K562 (cell line): ENCODE measurements at regions not wholly inside any gene's neighbourhood (a gene's known extent, or its start where the extent isn't known, plus 50 kb on each side); places are given as distances from the start of the nearest gene placed in this dataset.

Source experiments
- ATAC-seq: fragments of 200-7000 bp; cut with Tn5 transposase; 3 replicates; pipeline ENCODE4 v1.9.1; 2020; ENCODE audit warnings: moderate library complexity
- BruUV-seq: library from RNA; stranded (reverse); fragments of 400-500 nt; replicated peaks from 2 replicates; lab custom pipeline; 2021; lab: Mats Ljungman, UMichigan
- CTCF ChIA-PET: fragments of 300-600 bp; formaldehyde crosslinking; extraction: SDS; loops from one replicate; lab custom pipeline; 2021; ENCODE audit warnings: low intra/inter-chr PET ratio; lab: Yijun Ruan, JAX
- POLR2A ChIA-PET: fragments of 300-600, 350-650 bp; sonication (Branson Sonifier 250); formaldehyde crosslinking; extraction: SDS; loops from one replicate; lab custom pipeline; 2021; ENCODE audit warnings: antibody characterized with exemption, inconsistent platforms; lab: Yijun Ruan, JAX
- DNase-seq, 4 experiments: peaks; one replicate each; pipeline versions ENCODE4 v3.0.0 to v3.0.0-alpha.2; 2011 to 2018; ENCODE audit warnings: low spot score in 3 of 4, mixed read lengths in 3 of 4; ENCODE audit errors: extremely low read depth in 1 of 4
- FAIRE-seq: peaks from 2 replicates; lab custom pipeline; 2011; peaks lifted over from hg19 to GRCh38; lab: Jason Lieb, UNC
- H2AFZ ChIP-seq: 2 replicates; pipeline ENCODE4 v1.6.0; 2011; ENCODE audit warnings: low read depth, low read length, control low read depth, inconsistent platforms
- H3K27ac ChIP-seq: fragments of 200-600 bp; 3 replicates; pipeline ENCODE4 v1.8.0; 2011; ENCODE audit warnings: low read depth, mild to moderate bottlenecking, control low read depth, inconsistent platforms, low read length, moderate library complexity, mixed read lengths; ENCODE audit errors: extremely low read depth
- H3K27me3 ChIP-seq, 2 experiments: fragments of 300-600 bp in 1 of 2; 2 replicates in 1 of 2; 3 replicates in 1 of 2; pipeline versions ENCODE4 v1.6.0 to v1.8.0; 2011; ENCODE audit warnings: inconsistent platforms in 2 of 2, low read length in 2 of 2, mild to moderate bottlenecking in 1 of 2, mixed read lengths in 1 of 2, moderate library complexity in 1 of 2; ENCODE audit not compliant: control insufficient read depth in 2 of 2, insufficient read depth in 2 of 2
- H3K36me3 ChIP-seq: fragments of 300-600 bp; 3 replicates; pipeline ENCODE4 v1.8.0; 2011; ENCODE audit warnings: mild to moderate bottlenecking, low read length, inconsistent platforms; ENCODE audit not compliant: control insufficient read depth, insufficient read depth
- H3K4me1 ChIP-seq, 2 experiments: fragments of 200-600 bp in 1 of 2; replicated peaks in 1 of 2; 2 replicates in 1 of 2; 3 replicates in 1 of 2; pipeline versions ENCODE4 v1.5.1 to v1.8.0; 2011; ENCODE audit warnings: inconsistent platforms in 2 of 2, low read length in 2 of 2, mild to moderate bottlenecking in 1 of 2, mixed read lengths in 1 of 2, moderate library complexity in 1 of 2; ENCODE audit not compliant: control insufficient read depth in 2 of 2, insufficient read depth in 2 of 2
- H3K4me2 ChIP-seq: 2 replicates; pipeline ENCODE4 v1.6.1; 2011; ENCODE audit warnings: low read length, control low read depth, inconsistent platforms, mixed read lengths; ENCODE audit not compliant: insufficient read depth
- H3K4me3 ChIP-seq: fragments of 200-600 bp; sonication (generic), shearing (Covaris generic); 2 replicates; pipeline ENCODE4 v1.5.1; 2016; ENCODE audit warnings: control low read depth, inconsistent platforms
- H3K79me2 ChIP-seq: fragments of 200-600 bp; 3 replicates; pipeline ENCODE4 v1.8.0; 2011; ENCODE audit warnings: low read length, inconsistent platforms; ENCODE audit not compliant: control insufficient read depth, insufficient read depth
- H3K9ac ChIP-seq, 2 experiments: 2 replicates each; pipeline versions ENCODE4 v1.6.0 to v1.6.1; 2011; ENCODE audit warnings: low read depth in 2 of 2, low read length in 2 of 2, control low read depth in 1 of 2, inconsistent platforms in 1 of 2, mild to moderate bottlenecking in 1 of 2, mixed read lengths in 1 of 2; ENCODE audit not compliant: insufficient read depth in 1 of 2
- H3K9me1 ChIP-seq: one replicate; pipeline ENCODE4 v1.6.0; 2011; ENCODE audit warnings: inconsistent platforms, mild to moderate bottlenecking, low read length, moderate library complexity; ENCODE audit not compliant: control insufficient read depth, insufficient read depth
- H3K9me3 ChIP-seq: replicated peaks from 2 replicates; pipeline ENCODE4 v1.5.1; 2011; ENCODE audit warnings: low read depth, low read length, inconsistent platforms; ENCODE audit not compliant: control insufficient read depth, insufficient read depth
- H4K20me1 ChIP-seq: replicated peaks from 2 replicates; pipeline ENCODE4 v1.6.1; 2011; ENCODE audit warnings: low read length, inconsistent platforms, mixed read lengths; ENCODE audit not compliant: control insufficient read depth, insufficient read depth
- BHLHE40 ChIP-seq: IDR thresholded peaks from 2 replicates; pipeline ENCODE4 v1.6.1; 2011; ENCODE audit warnings: low read length, improper control_type of control experiment
- CREBBP ChIP-seq: IDR thresholded peaks from one replicate; pipeline ENCODE4 v1.6.1; 2012; ENCODE audit warnings: low read depth, mild to moderate bottlenecking, control low read depth, inconsistent platforms, low read length
- FOXA1 ChIP-seq: fragments of 450-650 bp; IDR thresholded peaks from 2 replicates; pipeline ENCODE4 v1.6.1; 2016; ENCODE audit warnings: mild to moderate bottlenecking, borderline replicate concordance
- FOXP1 ChIP-seq: sonication (generic); formaldehyde crosslinking; IDR thresholded peaks from 2 replicates; pipeline ENCODE4 v1.8.0; 2022; ENCODE audit warnings: mild to moderate bottlenecking, missing genetic modification reagents
- IFI16 ChIP-seq: fragments of 250-450 bp; sonication (Bioruptor Pico); IDR thresholded peaks from 2 replicates; pipeline ENCODE4 v2.1.2; 2022; ENCODE audit warnings: mild to moderate bottlenecking, inconsistent platforms
- MED1 ChIP-seq: sonication (generic); formaldehyde crosslinking; IDR thresholded peaks from 2 replicates; pipeline ENCODE4 v1.8.1; 2023; ENCODE audit warnings: missing genetic modification reagents, borderline replicate concordance
- MEIS2 ChIP-seq: fragments of 450-650 bp; IDR thresholded peaks from 2 replicates; pipeline ENCODE4 v1.6.1; 2014; ENCODE audit warnings: mild to moderate bottlenecking; ENCODE audit not compliant: partially characterized antibody
- MXD1 ChIP-seq: fragments of 250-450 bp; sonication (Bioruptor Pico); IDR thresholded peaks from 2 replicates; pipeline ENCODE4 v1.8.0; 2021; ENCODE audit warnings: borderline replicate concordance, mild to moderate bottlenecking, moderate library complexity; ENCODE audit not compliant: poor library complexity, severe bottlenecking
- STAG1 ChIP-seq: sonication (generic); formaldehyde crosslinking; IDR thresholded peaks from 2 replicates; pipeline ENCODE4 v1.5.0; 2020; ENCODE audit warnings: missing genetic modification reagents, borderline replicate concordance
- TCFL5 ChIP-seq: fragments of 250-450 bp; sonication (Bioruptor Pico); conservative IDR thresholded peaks from 2 replicates; pipeline ENCODE4 v1.6.1; 2021; ENCODE audit warnings: mild to moderate bottlenecking, moderate library complexity, matching md5 sums
- WGBS: fragments of 100-300 bp; shearing (Covaris generic); methylation state at CpG from one replicate; pipeline ENCODE4 v1.1.6; 2016; ENCODE audit warnings: low coverage, mixed read lengths; ENCODE audit not compliant: insufficient coverage; ENCODE audit errors: missing lambda C conversion rate; 5-methylcytosine and 5-hydroxymethylcytosine counted together
- in situ Hi-C: fragments of 300-500 bp; cut with MboI; formaldehyde crosslinking; loops from 4 replicates; pipeline ENCODE4 v1.15.0; 2018; ENCODE audit warnings: inconsistent platforms, mixed read lengths
- intact Hi-C: fragments of 100-400 bp; cut with micrococcal nuclease; formaldehyde crosslinking; loops from 2 replicates; pipeline ENCODE4 v1.14.2; 2022
- TF ChIP-seq, protein P1 (sequence below), 2 experiments: fragments of 200-800 bp in 1 of 2; sonication (Bioruptor generic) in 1 of 2; sonication (generic) in 1 of 2; formaldehyde crosslinking in 1 of 2; IDR thresholded peaks in 1 of 2; conservative IDR thresholded peaks in 1 of 2; 2 replicates each; pipeline versions ENCODE4 v1.5.0 to v1.6.1; 2016 to 2020; ENCODE audit warnings: missing compliant biosample characterization in 1 of 2, missing genetic modification characterization in 1 of 2, missing genetic modification reagents in 1 of 2

DNA sequence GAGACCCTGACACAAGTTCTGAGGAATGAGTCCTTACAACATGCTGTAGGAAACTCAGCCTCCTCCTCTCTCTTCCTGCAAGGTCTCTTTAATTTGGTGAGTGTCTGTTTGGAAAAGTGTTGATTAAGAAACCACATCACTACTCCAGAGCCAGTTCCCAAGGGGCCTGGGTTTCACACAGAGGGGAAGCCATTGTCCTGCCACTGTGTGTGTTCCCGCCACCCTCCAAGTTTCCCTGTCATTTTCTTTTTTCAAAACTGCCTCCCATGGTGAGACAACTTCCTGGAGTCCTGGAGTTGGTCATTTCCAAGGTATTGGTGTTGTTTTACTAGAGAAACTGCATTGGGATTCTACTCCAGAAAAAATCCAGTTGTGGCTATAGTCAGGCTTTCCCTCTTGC is 232.0 kb upstream of the PARD3B start:
- POLR2A ChIA-PET: interaction anchor here (0.7 kb wide), 1 partner anchor 268 kb away, joined by 3 read pairs; no protein-coding TSS in a partner anchor
- TF ChIP-seq STAG1 (CRISPR knock-in tag) (no peak), FOXP1 (CRISPR knock-in tag) (no peak), CREBBP (no peak), BHLHE40 (no peak)
- Histone ChIP-seq H3K4me2 (no peak overlapping the region), H4K20me1 (no peaks in the 10 kb centered on the region), H3K9me1 (no peaks in the 10 kb centered on the region), H3K4me1 (no peaks in the 10 kb centered on the region), H3K9ac (no peak overlapping the region), H3K36me3 (no peaks in the 10 kb centered on the region), H3K27me3 (0 out of 5 replicates have a peak, but pooled peaks cover 2 to 4% of the 10 kb centered on the region in 2 experiments), H2AFZ (no peak overlapping the region), H3K27ac (no peak overlapping the region), H3K4me3 (no peak overlapping the region), H3K79me2 (no peaks in the 10 kb centered on the region), H3K9me3 (no peaks in the 10 kb centered on the region)
- CTCF ChIA-PET: no interaction called here
- ATAC-seq (no peak), DNase-seq (no peak), FAIRE-seq (no peak)
- intact Hi-C loops: no loop called here
- no TSS peak for BruUV-seq
- in situ Hi-C loops: loop anchor here (25.0 kb wide), 1 partner anchor 1624 kb away; no protein-coding TSS in a partner anchor
- 0% methylated on average over 1 of the region's 1 CpG for WGBS

DNA sequence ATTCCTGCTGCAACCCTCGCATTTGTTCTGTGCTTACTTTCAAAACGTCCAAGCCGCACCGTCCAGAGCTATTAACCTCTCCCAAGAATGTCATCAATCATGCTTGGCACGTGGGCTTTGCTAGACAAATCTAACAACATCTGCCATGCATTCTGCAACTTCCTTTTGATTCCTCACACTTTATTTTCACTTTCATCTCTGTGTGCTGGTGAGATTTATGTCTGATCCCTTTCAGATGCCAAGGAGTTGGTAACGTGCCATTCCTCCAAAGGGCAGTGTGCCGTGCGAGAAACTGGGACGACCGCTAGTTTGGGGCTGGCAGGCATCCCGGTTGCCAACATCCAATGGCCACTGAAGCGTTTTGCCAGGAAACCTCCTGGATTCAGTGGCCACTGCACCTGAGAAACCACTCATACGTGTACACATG is 230.0 kb upstream of the PARD3B start:
- Histone ChIP-seq H3K4me1 (no peaks in the 10 kb centered on the region), H3K9me3 (no peaks in the 10 kb centered on the region), H3K27me3 (0 out of 5 replicates have a peak, but pooled peaks cover 2 to 4% of the 10 kb centered on the region in 2 experiments), H3K79me2 (no peaks in the 10 kb centered on the region), H4K20me1 (no peaks in the 10 kb centered on the region), H3K4me2 (no peak overlapping the region), H3K9me1 (no peaks in the 10 kb centered on the region), H3K36me3 (no peaks in the 10 kb centered on the region), H3K27ac (no peak overlapping the region), H3K9ac (no peak overlapping the region), H2AFZ (no peak overlapping the region), H3K4me3 (no peak overlapping the region)
- BruUV-seq: no TSS peak
- intact Hi-C loops (no loop called here), in situ Hi-C loops (loop anchor here (25.0 kb wide), 1 partner anchor 1622 kb away; no protein-coding TSS in a partner anchor)
- DNase-seq (no peak), ATAC-seq (no peak), FAIRE-seq (no peak)
- POLR2A ChIA-PET: no interaction called here
- CTCF ChIA-PET: no interaction called here
- WGBS: 6% methylated on average over 11 of the region's 13 CpGs
- no peak for TF ChIP-seq TCFL5
- peak; percentile 44 for TF ChIP-seq MEIS2
- TF ChIP-seq FOXA1: no peak
- TF ChIP-seq MXD1 (CRISPR knock-in tag): no peak
- TF ChIP-seq, protein P1, sequence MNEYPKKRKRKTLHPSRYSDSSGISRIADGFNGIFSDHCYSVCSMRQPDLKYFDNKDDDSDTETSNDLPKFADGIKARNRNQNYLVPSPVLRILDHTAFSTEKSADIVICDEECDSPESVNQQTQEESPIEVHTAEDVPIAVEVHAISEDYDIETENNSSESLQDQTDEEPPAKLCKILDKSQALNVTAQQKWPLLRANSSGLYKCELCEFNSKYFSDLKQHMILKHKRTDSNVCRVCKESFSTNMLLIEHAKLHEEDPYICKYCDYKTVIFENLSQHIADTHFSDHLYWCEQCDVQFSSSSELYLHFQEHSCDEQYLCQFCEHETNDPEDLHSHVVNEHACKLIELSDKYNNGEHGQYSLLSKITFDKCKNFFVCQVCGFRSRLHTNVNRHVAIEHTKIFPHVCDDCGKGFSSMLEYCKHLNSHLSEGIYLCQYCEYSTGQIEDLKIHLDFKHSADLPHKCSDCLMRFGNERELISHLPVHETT (CRISPR knock-in tag; conservative IDR thresholded peaks at IDR 0.05 in 1 of 2, IDR thresholded peaks at IDR 0.05 in 1 of 2): no peak
- no peak for TF ChIP-seq IFI16 (CRISPR knock-in tag)
- TF ChIP-seq MED1 (CRISPR knock-in tag): no peak
